Cardiac muscle cell (in vitro differentiated cells and primary cell): ENCODE measurements at regions not wholly inside any gene's neighbourhood (a gene's known extent, or its start where the extent isn't known, plus 50 kb on each side); places are given as distances from the start of the nearest gene placed in this dataset.

Source experiments
- DNase-seq, 2 donors: peaks; one replicate each; pipeline versions ENCODE4 v3.0.0 to v3.0.0-alpha.2; 2010 to 2017; ENCODE audit warnings: low read depth in 1 of 2, low spot score in 1 of 2
- H3K27ac ChIP-seq: fragments of 200-600 bp; sonication (generic); 2 replicates; pipeline ENCODE4 v1.5.1; 2016
- H3K27me3 ChIP-seq: fragments of 200-600 bp; sonication (generic); 2 replicates; pipeline ENCODE4 v1.6.0; 2016; ENCODE audit warnings: control low read depth
- H3K36me3 ChIP-seq: fragments of 200-600 bp; sonication (generic); 2 replicates; pipeline ENCODE4 v1.5.1; 2016; ENCODE audit warnings: control low read depth
- H3K4me1 ChIP-seq: fragments of 200-600 bp; sonication (generic); 2 replicates; pipeline ENCODE4 v1.8.1; 2017; ENCODE audit warnings: low read depth, mild to moderate bottlenecking, mixed run types
- H3K4me3 ChIP-seq: fragments of 200-600 bp; sonication (generic); 2 replicates; pipeline ENCODE4 v1.5.1; 2016; ENCODE audit warnings: mild to moderate bottlenecking
- H3K9me3 ChIP-seq: fragments of 200-600 bp; sonication (generic); 2 replicates; pipeline ENCODE4 v1.5.1; 2017; ENCODE audit warnings: low read depth, mild to moderate bottlenecking, control low read depth
- TF ChIP-seq, protein P1 (sequence below): IDR thresholded peaks from 2 replicates; pipeline ENCODE4 v1.5.1; 2012; ENCODE audit warnings: low read depth, mild to moderate bottlenecking, low read length

DNA sequence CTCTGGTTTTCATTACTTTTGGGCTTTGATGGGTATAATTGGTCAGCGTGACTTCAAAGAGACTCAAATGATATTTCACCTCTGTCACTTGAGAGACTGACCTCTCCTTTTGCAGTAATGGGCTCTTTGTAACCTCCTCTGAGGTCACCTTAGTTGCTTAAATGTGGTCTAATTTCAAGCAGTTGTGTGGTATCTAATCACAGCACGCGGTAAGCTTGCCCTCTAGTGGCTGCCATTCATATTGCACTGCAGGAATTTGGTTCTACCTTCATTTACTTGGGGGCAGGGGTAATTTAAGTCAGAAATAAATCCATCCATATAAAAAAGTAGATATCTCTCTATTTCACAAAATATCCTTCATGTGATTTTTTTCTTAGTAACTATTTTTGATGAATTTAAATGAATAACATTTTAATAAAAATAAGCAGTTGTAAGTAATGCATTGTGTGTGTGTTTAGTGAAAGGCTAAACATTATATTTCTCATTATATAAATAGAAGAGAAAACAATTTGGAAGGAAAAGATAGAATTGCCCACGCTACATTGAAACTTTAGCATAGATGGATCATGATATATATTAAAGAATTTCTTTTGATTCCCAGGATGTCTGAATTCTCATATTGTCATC lies 55.0 kb upstream of the ANO3 start:
- no peak overlapping the region for H3K4me3 ChIP-seq
- no peaks in the 10 kb centered on the region for H3K4me1 ChIP-seq
- no peaks in the 10 kb centered on the region for H3K36me3 ChIP-seq
- no peaks in the 10 kb centered on the region for H3K27me3 ChIP-seq
- TF ChIP-seq, protein P1, sequence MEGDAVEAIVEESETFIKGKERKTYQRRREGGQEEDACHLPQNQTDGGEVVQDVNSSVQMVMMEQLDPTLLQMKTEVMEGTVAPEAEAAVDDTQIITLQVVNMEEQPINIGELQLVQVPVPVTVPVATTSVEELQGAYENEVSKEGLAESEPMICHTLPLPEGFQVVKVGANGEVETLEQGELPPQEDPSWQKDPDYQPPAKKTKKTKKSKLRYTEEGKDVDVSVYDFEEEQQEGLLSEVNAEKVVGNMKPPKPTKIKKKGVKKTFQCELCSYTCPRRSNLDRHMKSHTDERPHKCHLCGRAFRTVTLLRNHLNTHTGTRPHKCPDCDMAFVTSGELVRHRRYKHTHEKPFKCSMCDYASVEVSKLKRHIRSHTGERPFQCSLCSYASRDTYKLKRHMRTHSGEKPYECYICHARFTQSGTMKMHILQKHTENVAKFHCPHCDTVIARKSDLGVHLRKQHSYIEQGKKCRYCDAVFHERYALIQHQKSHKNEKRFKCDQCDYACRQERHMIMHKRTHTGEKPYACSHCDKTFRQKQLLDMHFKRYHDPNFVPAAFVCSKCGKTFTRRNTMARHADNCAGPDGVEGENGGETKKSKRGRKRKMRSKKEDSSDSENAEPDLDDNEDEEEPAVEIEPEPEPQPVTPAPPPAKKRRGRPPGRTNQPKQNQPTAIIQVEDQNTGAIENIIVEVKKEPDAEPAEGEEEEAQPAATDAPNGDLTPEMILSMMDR: peak; percentile 98
- DNase-seq: peak; percentile 58 to 79
- H3K27ac ChIP-seq: no peak overlapping the region
- H3K9me3 ChIP-seq: no peaks in the 10 kb centered on the region

DNA sequence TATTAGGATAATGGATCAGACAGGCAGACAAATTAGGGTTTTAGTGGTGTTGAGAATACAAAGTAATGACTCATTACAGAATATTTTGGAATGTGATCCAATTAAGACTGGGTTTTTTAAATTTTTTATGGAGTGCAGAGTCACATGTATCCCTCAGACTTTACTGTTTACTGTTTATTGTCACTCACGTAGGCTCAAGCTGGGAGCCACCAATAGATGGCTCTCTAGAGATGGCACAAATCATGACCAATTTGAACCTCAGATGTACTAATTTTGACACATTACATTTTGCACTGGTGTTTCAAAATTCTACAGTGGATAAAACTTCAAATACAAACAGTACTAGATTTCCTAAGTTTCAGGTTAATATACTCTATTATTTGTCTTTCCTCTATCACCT lies 53.6 kb upstream of the ANO3 start:
- Histone ChIP-seq H3K4me1 (no peaks in the 10 kb centered on the region), H3K27me3 (no peaks in the 10 kb centered on the region), H3K27ac (no peak overlapping the region), H3K4me3 (no peak overlapping the region), H3K9me3 (no peaks in the 10 kb centered on the region), H3K36me3 (no peaks in the 10 kb centered on the region)
- no peak for DNase-seq
- TF ChIP-seq, protein P1: no peak
